Right atrium auricular region (tissue), 2 donors: ENCODE measurements at regions not wholly inside any gene's neighbourhood (a gene's known extent, or its start where the extent isn't known, plus 50 kb on each side); places are given as distances from the start of the nearest gene placed in this dataset.

Experiments used
- DNase-seq: peaks from one replicate; pipeline ENCODE4 v3.0.0-alpha.2; 2019; ENCODE audit warnings: low spot score
- H3K27ac ChIP-seq, 2 donors: fragments of 200-600 bp; sonication (generic); 1 replicate in 1 of 2; 2 replicates in 1 of 2; pipeline ENCODE4 v1.5.1; 2016 to 2019
- H3K27me3 ChIP-seq, 2 donors: fragments of 200-600 bp; sonication (generic); one replicate each; pipeline versions ENCODE4 v1.5.1 to v1.6.0; 2017 to 2019
- H3K36me3 ChIP-seq: fragments of 200-600 bp; sonication (generic); one replicate; pipeline ENCODE4 v1.5.1; 2016
- H3K4me1 ChIP-seq, 2 donors: fragments of 200-600 bp; sonication (generic); one replicate each; pipeline versions ENCODE4 v1.5.1 to v1.6.0; 2017 to 2019
- H3K4me3 ChIP-seq, 2 donors: fragments of 200-600 bp; sonication (generic); 1 replicate in 1 of 2; 2 replicates in 1 of 2; pipeline ENCODE4 v1.5.1; 2017 to 2019; ENCODE audit warnings: mild to moderate bottlenecking in 1 of 2, moderate library complexity in 1 of 2
- H3K9me3 ChIP-seq, 2 donors: fragments of 200-600 bp; sonication (generic); one replicate each; pipeline ENCODE4 v1.5.1; 2019
- TF ChIP-seq, protein P1 (sequence below), 2 donors: fragments of 200-600 bp; sonication (generic); IDR thresholded peaks; one replicate each; pipeline ENCODE4 v1.5.1; 2019; ENCODE audit warnings: antibody characterized with exemption in 2 of 2

DNA sequence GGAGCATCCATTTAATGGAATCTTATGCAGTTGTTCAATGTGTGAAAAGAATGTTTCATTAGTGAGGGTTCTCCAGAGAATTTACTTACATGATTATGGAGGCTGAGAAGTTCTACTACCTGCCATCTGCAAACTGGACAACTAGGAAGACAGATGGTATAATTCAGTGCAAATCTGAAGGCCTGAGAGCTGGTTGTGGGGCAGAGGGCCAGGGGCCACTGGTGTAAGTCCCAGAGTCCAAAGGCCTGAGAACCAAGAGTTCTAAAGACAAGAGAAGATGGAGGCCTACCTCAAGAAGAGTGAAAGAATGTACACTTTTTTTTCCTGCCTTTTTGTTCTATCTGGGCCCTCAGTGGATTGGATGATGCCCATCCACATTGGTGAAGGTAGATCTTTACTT lies 114.8 kb downstream of the DDX1 start:
- H3K4me3 ChIP-seq, result no peak overlapping the region
- H3K9me3 ChIP-seq, result no peaks in the 10 kb centered on the region
- H3K27ac ChIP-seq, result no peak overlapping the region
- no peaks in the 10 kb centered on the region for H3K36me3 ChIP-seq
- H3K27me3 ChIP-seq, result no peaks in the 10 kb centered on the region
- TF ChIP-seq, protein P1, sequence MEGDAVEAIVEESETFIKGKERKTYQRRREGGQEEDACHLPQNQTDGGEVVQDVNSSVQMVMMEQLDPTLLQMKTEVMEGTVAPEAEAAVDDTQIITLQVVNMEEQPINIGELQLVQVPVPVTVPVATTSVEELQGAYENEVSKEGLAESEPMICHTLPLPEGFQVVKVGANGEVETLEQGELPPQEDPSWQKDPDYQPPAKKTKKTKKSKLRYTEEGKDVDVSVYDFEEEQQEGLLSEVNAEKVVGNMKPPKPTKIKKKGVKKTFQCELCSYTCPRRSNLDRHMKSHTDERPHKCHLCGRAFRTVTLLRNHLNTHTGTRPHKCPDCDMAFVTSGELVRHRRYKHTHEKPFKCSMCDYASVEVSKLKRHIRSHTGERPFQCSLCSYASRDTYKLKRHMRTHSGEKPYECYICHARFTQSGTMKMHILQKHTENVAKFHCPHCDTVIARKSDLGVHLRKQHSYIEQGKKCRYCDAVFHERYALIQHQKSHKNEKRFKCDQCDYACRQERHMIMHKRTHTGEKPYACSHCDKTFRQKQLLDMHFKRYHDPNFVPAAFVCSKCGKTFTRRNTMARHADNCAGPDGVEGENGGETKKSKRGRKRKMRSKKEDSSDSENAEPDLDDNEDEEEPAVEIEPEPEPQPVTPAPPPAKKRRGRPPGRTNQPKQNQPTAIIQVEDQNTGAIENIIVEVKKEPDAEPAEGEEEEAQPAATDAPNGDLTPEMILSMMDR (IDR thresholded peaks at IDR 0.05), result no peak
- no peak for DNase-seq
- H3K4me1 ChIP-seq, result peaks cover 0 to 20% of the 10 kb centered on the region in 2 donors

DNA sequence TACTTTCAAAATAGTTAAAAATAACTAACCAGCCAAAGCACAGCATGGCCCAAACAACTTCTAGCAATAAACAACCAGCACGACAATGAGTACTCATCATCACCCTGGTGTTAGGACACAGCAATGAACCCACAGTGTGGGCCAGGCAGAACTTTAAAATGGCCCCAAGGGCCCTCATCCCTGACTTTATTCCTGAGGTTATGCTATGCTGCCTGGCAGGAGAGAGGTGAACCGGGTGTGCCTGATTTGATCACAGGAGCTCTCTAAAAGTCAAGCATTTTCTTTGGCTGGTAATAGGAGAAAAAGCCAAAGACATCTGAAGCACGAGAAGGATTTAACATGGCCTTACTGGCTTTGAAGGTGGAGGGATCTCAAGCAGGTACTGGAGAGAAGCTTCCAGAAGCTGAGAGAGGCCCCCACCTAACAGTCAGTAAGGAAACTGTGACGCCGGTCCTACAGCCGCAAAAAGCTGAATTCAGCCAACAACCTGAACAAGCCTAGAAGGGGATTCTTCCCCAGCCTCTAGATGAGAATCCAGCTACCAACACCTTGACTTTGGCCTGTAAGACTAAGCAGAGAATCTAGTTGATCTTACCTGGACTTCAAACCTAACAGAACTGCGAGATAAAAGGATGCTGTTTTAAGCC lies 115.4 kb downstream of the DDX1 start:
- Histone ChIP-seq H3K4me3 (no peak overlapping the region), H3K27me3 (no peaks in the 10 kb centered on the region), H3K36me3 (no peaks in the 10 kb centered on the region), H3K27ac (no peak overlapping the region), H3K4me1 (peaks cover 0 to 20% of the 10 kb centered on the region in 2 donors), H3K9me3 (no peaks in the 10 kb centered on the region)
- TF ChIP-seq, protein P1 (IDR thresholded peaks at IDR 0.05), result no peak
- no peak for DNase-seq

DNA sequence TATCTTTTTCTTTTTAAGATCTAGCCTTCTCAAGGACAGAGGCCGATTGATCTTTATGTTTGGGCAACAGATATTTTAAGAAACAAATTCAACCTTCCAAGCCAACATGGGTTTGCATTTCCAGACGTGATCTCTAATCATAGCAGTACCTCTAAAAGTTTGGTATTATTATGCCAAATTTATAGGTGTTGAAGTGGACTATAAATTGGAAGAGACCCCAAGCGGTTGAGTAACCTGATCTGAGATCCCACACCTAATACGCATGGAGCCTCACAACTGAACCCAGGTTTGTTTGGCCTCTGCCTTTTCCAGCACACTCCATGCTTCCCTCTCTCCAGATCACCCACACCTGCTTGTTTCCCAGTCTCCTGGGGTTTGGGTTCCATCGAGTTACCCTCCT lies 116.5 kb downstream of the DDX1 start:
- Histone ChIP-seq H3K27me3 (no peaks in the 10 kb centered on the region), H3K9me3 (no peaks in the 10 kb centered on the region), H3K27ac (no peak overlapping the region), H3K36me3 (no peaks in the 10 kb centered on the region), H3K4me1 (peaks cover 0 to 20% of the 10 kb centered on the region in 2 donors), H3K4me3 (no peak overlapping the region)
- DNase-seq, result no peak
- TF ChIP-seq, protein P1 (IDR thresholded peaks at IDR 0.05), result no peak

DNA sequence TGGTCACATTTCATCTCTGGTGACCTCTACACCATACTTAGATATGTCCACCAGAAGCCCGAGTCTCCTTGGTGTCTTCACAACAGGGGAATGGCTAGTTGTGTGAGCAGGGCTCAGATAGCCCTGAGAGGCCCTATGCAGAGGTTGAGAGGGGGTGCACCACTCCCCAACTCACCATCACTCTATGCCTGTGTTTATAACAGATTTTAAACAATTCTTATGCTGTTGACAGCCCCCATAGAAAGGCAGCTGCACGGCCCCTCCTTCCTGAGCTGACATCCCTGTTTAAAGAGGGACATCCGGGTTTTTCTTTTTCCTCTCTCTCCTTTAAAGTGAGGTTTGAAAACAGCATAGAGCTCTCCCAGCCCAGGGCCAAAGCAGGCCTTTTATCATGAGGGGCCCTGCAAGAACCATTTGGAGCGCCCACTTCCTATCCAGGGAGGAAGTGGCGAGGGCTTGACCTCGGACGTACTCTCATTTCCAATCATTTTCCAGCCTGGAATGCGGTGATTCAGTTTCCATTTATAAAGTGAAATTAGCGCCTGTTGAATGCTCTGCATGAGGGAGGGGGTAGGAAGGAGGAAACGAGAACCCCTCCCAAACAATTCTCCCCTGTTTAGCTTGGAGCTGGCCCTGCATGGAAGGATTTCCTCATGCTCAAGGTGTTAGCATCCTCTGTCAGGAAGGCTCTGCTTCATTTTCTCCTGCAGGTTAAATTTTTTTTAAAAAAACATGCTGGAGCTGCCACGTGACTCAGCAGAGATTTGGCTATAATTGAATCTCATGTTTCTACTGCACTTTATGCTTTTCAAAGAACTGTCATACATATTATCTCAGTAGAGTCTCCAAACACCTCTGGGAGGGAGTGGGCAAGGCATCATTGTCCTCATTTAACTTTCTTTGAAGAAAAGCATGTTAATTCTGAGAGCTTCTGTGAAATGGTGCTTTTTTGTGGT lies 117.5 kb downstream of the DDX1 start:
- no peak for DNase-seq
- Histone ChIP-seq H3K9me3 (no peaks in the 10 kb centered on the region), H3K27ac (peak overlapping the region in 1 of 2 donors; percentile 17), H3K4me1 (peaks cover 0 to 16% of the 10 kb centered on the region in 2 donors), H3K27me3 (no peaks in the 10 kb centered on the region), H3K36me3 (no peaks in the 10 kb centered on the region), H3K4me3 (no peak overlapping the region)
- TF ChIP-seq, protein P1 (IDR thresholded peaks at IDR 0.05), result no peak

DNA sequence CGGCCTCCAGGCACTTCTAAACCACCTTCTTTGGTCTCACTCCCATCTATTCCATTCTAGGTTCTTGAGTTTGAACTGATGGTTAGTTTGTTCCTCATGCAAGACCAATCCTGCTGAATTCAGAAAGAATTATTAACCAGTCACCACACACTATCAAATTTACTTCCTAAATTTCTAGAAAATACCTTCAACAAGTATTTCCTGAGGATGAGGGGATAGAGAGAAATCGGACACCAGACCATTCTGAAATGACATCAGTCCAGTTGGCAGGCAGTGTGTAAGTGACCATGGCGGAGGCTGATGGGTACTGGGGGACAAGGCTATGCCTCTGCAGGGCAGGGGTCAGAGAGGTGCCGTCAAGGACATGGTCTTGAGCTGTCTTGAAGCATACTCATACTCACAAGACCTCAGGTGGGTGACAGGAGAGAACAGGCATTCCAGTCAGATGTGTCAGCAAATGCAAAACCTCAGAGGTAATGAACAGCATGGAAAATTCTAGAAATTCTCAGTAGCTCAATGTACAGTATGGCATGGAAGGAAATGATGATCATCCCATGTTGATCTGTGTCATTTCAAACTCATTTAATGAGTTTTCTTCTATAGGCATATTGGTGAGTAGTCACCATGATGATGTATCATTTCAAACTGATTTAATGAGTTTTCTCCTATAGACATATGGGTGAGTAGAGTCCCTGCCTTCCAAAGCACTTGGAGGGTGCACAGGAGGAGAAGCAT lies 119.6 kb downstream of the DDX1 start:
- Histone ChIP-seq H3K9me3 (no peaks in the 10 kb centered on the region), H3K36me3 (no peaks in the 10 kb centered on the region), H3K27me3 (no peaks in the 10 kb centered on the region), H3K4me3 (no peak overlapping the region), H3K27ac (no peak overlapping the region), H3K4me1 (peaks cover 0 to 12% of the 10 kb centered on the region in 2 donors)
- TF ChIP-seq, protein P1 (IDR thresholded peaks at IDR 0.05), result no peak
- DNase-seq, result no peak
